Upper lobe of left lung (tissue), 6 donors: ENCODE measurements at regions not wholly inside any gene's neighbourhood (a gene's known extent, or its start where the extent isn't known, plus 50 kb on each side); places are given as distances from the start of the nearest gene placed in this dataset.

Source experiments
- ATAC-seq, 2 donors: fragments of 200-7000 bp; cut with Tn5 transposase; one replicate each; pipeline ENCODE4 v1.9.1; 2022; ENCODE audit warnings: mild to moderate bottlenecking in 2 of 2, moderate library complexity in 2 of 2; ENCODE audit not compliant: low FRiP score in 2 of 2
- DNase-seq, 2 donors: peaks; one replicate each; pipeline ENCODE4 v3.0.0-alpha.2; 2019 to 2020
- H3K27ac ChIP-seq, 4 donors: fragments of 200-600 bp; sonication (generic); one replicate each; pipeline ENCODE4 v1.5.1; 2016 to 2019
- H3K27me3 ChIP-seq, 4 donors: fragments of 200-600 bp; sonication (generic); one replicate each; pipeline ENCODE4 v1.5.1; 2017 to 2019
- H3K36me3 ChIP-seq, 4 donors: fragments of 200-600 bp; sonication (generic); one replicate each; pipeline ENCODE4 v1.5.1; 2016 to 2019
- H3K4me1 ChIP-seq, 4 donors: fragments of 200-600 bp; sonication (generic); one replicate each; pipeline ENCODE4 v1.5.1; 2018 to 2019
- H3K4me3 ChIP-seq, 4 donors: fragments of 200-600 bp; sonication (generic); one replicate each; pipeline ENCODE4 v1.5.1; 2017 to 2019; ENCODE audit warnings: mild to moderate bottlenecking in 2 of 4, moderate library complexity in 1 of 4
- H3K9me3 ChIP-seq, 4 donors: fragments of 200-600 bp; sonication (generic); one replicate each; pipeline ENCODE4 v1.5.1; 2018 to 2019
- EP300 ChIP-seq, 4 donors: sonication (generic); formaldehyde crosslinking; IDR thresholded peaks; one replicate each; pipeline ENCODE4 v1.5.1; 2017; ENCODE audit warnings: antibody characterized with exemption in 4 of 4, control low read depth in 2 of 4
- POLR2A ChIP-seq, 4 donors: fragments of 450-650 bp; IDR thresholded peaks; one replicate each; pipeline ENCODE4 v1.5.1; 2016 to 2017; ENCODE audit warnings: antibody characterized with exemption in 4 of 4, mild to moderate bottlenecking in 2 of 4
- POLR2AphosphoS5 ChIP-seq, 2 donors: sonication (generic); formaldehyde crosslinking; IDR thresholded peaks; one replicate each; pipeline ENCODE4 v1.5.1; 2017; ENCODE audit warnings: antibody characterized with exemption in 2 of 2
- WGBS, 2 donors: methylation state at CpG; one replicate each; pipeline ENCODE4 v1.1.5; 2017 to 2018; 5-methylcytosine and 5-hydroxymethylcytosine counted together
- TF ChIP-seq, protein P1 (sequence below), 6 experiments: fragments of 450-650 bp in 4 of 6; fragments of 200-600 bp in 2 of 6; sonication (generic) in 2 of 6; IDR thresholded peaks; one replicate each; pipeline ENCODE4 v1.5.1; 2016 to 2019; ENCODE audit warnings: antibody characterized with exemption in 6 of 6
- donor health status: DM: no; HTN: no; CAD: no; lungs with moderate emphysema.
- donor health status: DM: no; HTN: yes; CAD: no; lungs with severe emphysema.

DNA sequence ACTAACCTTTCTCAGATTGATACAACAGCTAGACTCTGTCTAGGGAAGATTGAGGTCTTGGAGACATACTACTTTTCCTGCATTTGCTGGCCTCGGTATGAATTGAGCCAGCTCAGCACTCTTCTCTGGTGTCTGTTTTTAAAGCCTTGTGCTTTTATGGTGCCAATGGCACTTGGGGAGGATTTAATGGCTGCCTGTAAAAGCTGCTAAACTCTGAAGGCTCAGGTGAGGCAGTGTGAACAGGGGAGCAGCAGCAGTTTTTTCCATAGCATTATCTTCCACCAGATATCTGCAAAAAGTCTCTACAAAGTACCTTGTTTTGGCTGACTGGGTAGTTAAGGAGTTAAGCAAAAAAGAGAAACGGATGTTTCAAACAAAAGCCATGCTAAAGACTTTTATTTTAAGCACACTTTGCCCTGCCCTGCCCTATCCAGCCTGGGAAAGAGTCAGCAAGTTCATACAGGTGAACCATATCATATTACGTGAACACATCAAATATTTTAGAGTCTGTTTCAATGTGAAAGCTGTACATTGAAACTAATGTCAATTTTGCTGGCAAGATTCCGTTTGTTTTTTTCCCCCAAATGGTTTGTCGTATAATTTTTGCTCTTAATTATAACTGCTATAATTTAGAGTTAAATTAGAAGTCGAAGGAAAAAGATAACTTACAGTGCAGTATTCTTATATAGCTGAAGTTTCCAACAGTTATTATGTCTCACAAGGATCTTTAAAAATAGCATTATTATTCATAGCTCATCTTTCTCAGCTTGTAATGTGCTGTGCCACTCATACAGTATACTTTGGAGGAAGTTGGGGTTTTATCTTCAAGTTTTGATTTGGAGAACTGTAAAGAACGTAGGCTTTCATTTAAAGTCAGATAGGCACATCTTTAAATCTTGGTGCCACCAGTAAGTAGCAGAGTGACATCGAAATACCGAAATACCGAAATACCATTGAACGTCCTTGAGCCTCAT, 424.1 kb upstream of the CD180 start:
- no peak for ATAC-seq
- Histone ChIP-seq H3K27ac (no peak overlapping the region), H3K4me3 (no peak overlapping the region), H3K27me3 (no peaks in the 10 kb centered on the region), H3K9me3 (no peaks in the 10 kb centered on the region), H3K4me1 (no peaks in the 10 kb centered on the region), H3K36me3 (no peaks in the 10 kb centered on the region)
- 73 to 76% methylated on average over 11 of the region's 11 CpGs for WGBS, 2 donors
- TF ChIP-seq, protein P1, sequence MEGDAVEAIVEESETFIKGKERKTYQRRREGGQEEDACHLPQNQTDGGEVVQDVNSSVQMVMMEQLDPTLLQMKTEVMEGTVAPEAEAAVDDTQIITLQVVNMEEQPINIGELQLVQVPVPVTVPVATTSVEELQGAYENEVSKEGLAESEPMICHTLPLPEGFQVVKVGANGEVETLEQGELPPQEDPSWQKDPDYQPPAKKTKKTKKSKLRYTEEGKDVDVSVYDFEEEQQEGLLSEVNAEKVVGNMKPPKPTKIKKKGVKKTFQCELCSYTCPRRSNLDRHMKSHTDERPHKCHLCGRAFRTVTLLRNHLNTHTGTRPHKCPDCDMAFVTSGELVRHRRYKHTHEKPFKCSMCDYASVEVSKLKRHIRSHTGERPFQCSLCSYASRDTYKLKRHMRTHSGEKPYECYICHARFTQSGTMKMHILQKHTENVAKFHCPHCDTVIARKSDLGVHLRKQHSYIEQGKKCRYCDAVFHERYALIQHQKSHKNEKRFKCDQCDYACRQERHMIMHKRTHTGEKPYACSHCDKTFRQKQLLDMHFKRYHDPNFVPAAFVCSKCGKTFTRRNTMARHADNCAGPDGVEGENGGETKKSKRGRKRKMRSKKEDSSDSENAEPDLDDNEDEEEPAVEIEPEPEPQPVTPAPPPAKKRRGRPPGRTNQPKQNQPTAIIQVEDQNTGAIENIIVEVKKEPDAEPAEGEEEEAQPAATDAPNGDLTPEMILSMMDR (IDR thresholded peaks at IDR 0.05): no peak
- TF ChIP-seq POLR2AphosphoS5 (IDR thresholded peaks at IDR 0.05) (no peak), POLR2A (IDR thresholded peaks at IDR 0.05) (no peak), EP300 (IDR thresholded peaks at IDR 0.05) (no peak)
- DNase-seq: no peak

DNA sequence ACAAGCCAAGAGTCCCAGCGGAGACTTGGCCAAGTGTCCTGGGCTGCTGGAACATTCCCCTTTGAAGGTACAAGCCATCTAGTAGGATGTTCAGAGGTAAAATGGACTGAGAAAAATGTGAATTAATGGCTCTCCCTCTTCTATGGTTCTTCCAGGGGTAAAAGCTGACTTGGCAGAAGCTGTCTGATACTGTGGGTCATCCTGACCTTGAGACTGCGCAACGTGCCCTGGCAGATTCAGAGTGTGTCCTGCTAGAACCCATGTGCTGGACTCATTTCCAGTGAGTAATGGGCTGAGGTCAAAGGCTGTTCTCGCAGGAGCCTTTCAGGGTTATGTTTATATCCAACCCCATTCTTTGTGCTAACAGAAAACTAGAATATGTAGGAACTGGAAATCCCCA, 423.0 kb upstream of the CD180 start:
- Histone ChIP-seq H3K27me3 (no peaks in the 10 kb centered on the region), H3K4me3 (no peak overlapping the region), H3K9me3 (no peaks in the 10 kb centered on the region), H3K4me1 (no peaks in the 10 kb centered on the region), H3K27ac (no peak overlapping the region), H3K36me3 (no peaks in the 10 kb centered on the region)
- ATAC-seq: no peak
- 66 to 88% methylated on average over 4 of the region's 4 CpGs for WGBS, 2 donors
- TF ChIP-seq EP300 (IDR thresholded peaks at IDR 0.05) (no peak), POLR2AphosphoS5 (IDR thresholded peaks at IDR 0.05) (no peak), POLR2A (IDR thresholded peaks at IDR 0.05) (no peak)
- TF ChIP-seq, protein P1 (IDR thresholded peaks at IDR 0.05): no peak
- no peak for DNase-seq

DNA sequence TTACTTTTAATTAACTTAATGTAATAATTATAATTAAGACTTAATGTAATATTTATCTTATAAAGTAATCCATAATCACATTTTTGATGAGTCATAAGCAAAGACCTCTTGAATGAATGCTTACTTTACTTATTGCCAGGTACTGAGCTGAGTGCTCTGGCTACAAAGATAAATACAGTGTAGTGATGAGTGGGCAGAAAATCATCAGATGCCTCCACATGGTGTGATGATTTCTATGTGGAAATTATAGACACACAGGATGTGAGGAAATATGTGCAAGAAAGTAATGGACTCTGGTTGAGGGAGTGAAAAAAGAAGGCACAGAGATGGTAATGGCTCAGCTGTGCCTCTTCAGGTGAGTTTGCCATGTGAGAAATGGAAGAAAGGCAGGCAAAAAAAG, 422.6 kb upstream of the CD180 start:
- no peak for ATAC-seq
- H3K9me3 ChIP-seq: no peaks in the 10 kb centered on the region
- no peaks in the 10 kb centered on the region for H3K27me3 ChIP-seq

DNA sequence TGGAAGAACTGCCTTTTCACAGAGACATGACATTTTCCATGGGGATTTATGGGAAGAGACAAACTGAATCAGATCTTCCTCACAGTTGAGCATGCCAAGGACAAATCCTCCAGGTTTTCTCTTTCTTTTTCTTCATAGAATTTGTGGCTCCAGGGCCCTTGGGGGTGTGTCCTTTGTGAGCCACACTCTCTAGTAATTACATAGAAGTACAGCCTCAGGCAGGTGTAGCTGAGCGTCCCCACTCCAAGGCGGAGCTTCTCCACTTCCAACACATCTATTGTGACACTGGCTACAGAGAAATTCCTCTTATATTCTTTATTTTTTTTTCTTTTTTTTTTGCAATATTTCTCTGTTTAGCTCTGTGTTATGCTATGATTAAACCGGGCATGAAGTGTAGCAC, 420.5 kb upstream of the CD180 start:
- WGBS, 2 donors: 90 to 94% methylated on average over 3 of the region's 3 CpGs
- Histone ChIP-seq H3K4me3 (no peak overlapping the region), H3K27ac (no peak overlapping the region), H3K36me3 (no peaks in the 10 kb centered on the region), H3K27me3 (no peaks in the 10 kb centered on the region), H3K4me1 (no peaks in the 10 kb centered on the region), H3K9me3 (no peaks in the 10 kb centered on the region)
- TF ChIP-seq POLR2A (IDR thresholded peaks at IDR 0.05) (no peak), EP300 (IDR thresholded peaks at IDR 0.05) (no peak), POLR2AphosphoS5 (IDR thresholded peaks at IDR 0.05) (no peak)
- TF ChIP-seq, protein P1 (IDR thresholded peaks at IDR 0.05): no peak
- DNase-seq (no peak), ATAC-seq (no peak)

More for the DNA sequence above, 422.6 kb upstream of the CD180 start:
- no peak overlapping the region for H3K4me3 ChIP-seq
- no peak overlapping the region for H3K27ac ChIP-seq
- no peaks in the 10 kb centered on the region for H3K4me1 ChIP-seq
- H3K36me3 ChIP-seq: no peaks in the 10 kb centered on the region
- DNase-seq: no peak
- no peak for TF ChIP-seq POLR2AphosphoS5 (IDR thresholded peaks at IDR 0.05)
- TF ChIP-seq EP300 (IDR thresholded peaks at IDR 0.05): no peak
- TF ChIP-seq, protein P1 (IDR thresholded peaks at IDR 0.05): no peak
- no peak for TF ChIP-seq POLR2A (IDR thresholded peaks at IDR 0.05)

DNA sequence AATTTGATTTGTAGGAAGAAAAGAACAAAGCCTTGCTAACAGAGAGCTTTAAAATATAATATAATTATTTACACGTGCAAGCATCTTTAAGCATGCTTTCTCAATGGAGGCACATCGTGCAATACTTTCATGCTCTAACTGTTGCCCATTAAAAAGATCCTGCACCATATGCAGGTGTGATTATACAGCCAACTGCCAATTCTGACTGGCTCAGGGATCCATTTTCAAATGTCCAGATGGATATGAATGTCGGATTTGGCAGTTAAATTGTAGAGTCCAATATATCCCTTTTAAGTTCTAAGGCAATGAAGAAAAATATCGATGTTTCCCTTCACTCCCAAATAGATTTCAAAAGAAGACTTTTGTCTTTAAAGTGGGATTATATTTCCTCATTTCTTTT, 416.4 kb upstream of the CD180 start:
- ATAC-seq: no peak
- 84 to 93% methylated on average over 4 of the region's 4 CpGs for WGBS, 2 donors

More for the DNA sequence above, 416.4 kb upstream of the CD180 start:
- no peaks in the 10 kb centered on the region for H3K27me3 ChIP-seq
- no peak overlapping the region for H3K27ac ChIP-seq
- TF ChIP-seq, protein P1 (IDR thresholded peaks at IDR 0.05): no peak
- TF ChIP-seq POLR2A (IDR thresholded peaks at IDR 0.05) (no peak), POLR2AphosphoS5 (IDR thresholded peaks at IDR 0.05) (no peak), EP300 (IDR thresholded peaks at IDR 0.05) (no peak)
- H3K4me3 ChIP-seq: no peak overlapping the region
- no peaks in the 10 kb centered on the region for H3K4me1 ChIP-seq
- H3K36me3 ChIP-seq: no peaks in the 10 kb centered on the region
- no peak for DNase-seq
- H3K9me3 ChIP-seq: no peaks in the 10 kb centered on the region
